Glutamatergic neuron (in vitro differentiated cells): ENCODE measurements at regions not wholly inside any gene's neighbourhood (a gene's known extent, or its start where the extent isn't known, plus 50 kb on each side); places are given as distances from the start of the nearest gene placed in this dataset.

Experiments
- DNase-seq: peaks from one replicate; pipeline ENCODE4 v3.0.0; 2022
- H3K27ac Mint-ChIP-seq: one replicate; pipeline ENCODE4 v1.8.0; 2020; ENCODE audit warnings: mild to moderate bottlenecking, mixed read lengths, inconsistent platforms; ENCODE audit not compliant: unreplicated experiment
- H3K27me3 Mint-ChIP-seq: one replicate; pipeline ENCODE4 v1.8.0; 2020; ENCODE audit warnings: mild to moderate bottlenecking, moderate library complexity, mixed read lengths, inconsistent platforms; ENCODE audit not compliant: unreplicated experiment
- H3K36me3 Mint-ChIP-seq: one replicate; pipeline ENCODE4 v1.8.0; 2020; ENCODE audit warnings: mild to moderate bottlenecking, mixed read lengths, inconsistent platforms; ENCODE audit not compliant: unreplicated experiment
- H3K4me1 Mint-ChIP-seq: one replicate; pipeline ENCODE4 v1.8.0; 2020; ENCODE audit warnings: mild to moderate bottlenecking, low read depth, mixed read lengths, inconsistent platforms; ENCODE audit not compliant: unreplicated experiment
- H3K4me3 Mint-ChIP-seq: one replicate; pipeline ENCODE4 v1.8.0; 2020; ENCODE audit warnings: mild to moderate bottlenecking, mixed read lengths, inconsistent platforms; ENCODE audit not compliant: unreplicated experiment
- H3K9me3 Mint-ChIP-seq: one replicate; pipeline ENCODE4 v1.8.0; 2020; ENCODE audit warnings: mild to moderate bottlenecking, moderate library complexity, mixed read lengths, inconsistent platforms; ENCODE audit not compliant: unreplicated experiment
- CTCF ChIP-seq: fragments of 200-600 bp; sonication (generic); IDR thresholded peaks from one replicate; pipeline ENCODE4 v1.5.0; 2021; ENCODE audit not compliant: partially characterized antibody, unreplicated experiment

DNA sequence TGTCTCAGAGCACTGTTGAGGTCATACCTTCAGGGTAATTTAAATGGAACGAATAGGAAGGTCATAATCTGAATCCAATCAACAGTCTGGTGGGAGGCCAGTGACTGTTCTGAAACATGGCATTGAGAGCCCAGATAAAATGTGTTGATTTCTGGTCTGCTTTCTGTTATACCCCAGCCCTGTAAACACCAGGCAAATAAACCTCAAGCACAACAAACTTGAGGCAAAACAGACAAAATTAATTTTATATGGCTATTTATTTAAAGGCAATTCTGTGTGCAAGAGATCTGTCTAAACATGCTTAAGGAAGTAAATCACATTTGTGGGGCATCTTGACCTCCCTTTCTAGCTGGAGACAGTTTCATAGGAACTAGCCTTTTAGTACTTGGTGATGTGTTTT lies 140.9 kb upstream of the SPEF2 start:
- no peak for TF ChIP-seq CTCF
- no peaks in the 10 kb centered on the region for H3K4me1 Mint-ChIP-seq

DNA sequence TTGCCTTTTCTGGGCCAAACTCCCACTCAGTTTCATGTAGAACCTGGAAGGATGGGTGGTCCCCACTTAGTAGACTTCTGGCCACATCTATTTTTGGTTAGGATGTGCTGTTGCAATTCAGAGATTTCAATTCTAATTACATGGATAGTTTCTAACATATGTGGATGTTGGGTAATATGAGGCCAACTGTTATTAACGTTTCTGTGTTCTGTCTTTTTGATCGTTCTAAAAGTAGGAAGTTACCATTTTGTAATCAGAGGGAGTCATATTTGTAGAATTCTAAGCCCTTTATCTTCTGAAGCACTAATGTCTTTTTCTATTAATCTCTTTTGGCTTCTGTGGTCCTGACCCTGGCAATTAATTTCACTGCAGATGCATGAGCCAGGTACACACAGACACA lies 141.6 kb upstream of the SPEF2 start:
- no peak overlapping the region for H3K4me3 Mint-ChIP-seq
- H3K36me3 Mint-ChIP-seq: no peaks in the 10 kb centered on the region
- no peak for TF ChIP-seq CTCF
- no peak overlapping the region for H3K27ac Mint-ChIP-seq
- no peaks in the 10 kb centered on the region for H3K4me1 Mint-ChIP-seq
- no peaks in the 10 kb centered on the region for H3K27me3 Mint-ChIP-seq
- peaks cover 7% of the 10 kb centered on the region for H3K9me3 Mint-ChIP-seq
- DNase-seq: no peak

More for the DNA sequence above, 140.9 kb upstream of the SPEF2 start:
- Mint-ChIP-seq H3K36me3 (no peaks in the 10 kb centered on the region), H3K4me3 (no peak overlapping the region), H3K27ac (no peak overlapping the region), H3K27me3 (no peaks in the 10 kb centered on the region), H3K9me3 (peaks cover 7% of the 10 kb centered on the region)
- no peak for DNase-seq

DNA sequence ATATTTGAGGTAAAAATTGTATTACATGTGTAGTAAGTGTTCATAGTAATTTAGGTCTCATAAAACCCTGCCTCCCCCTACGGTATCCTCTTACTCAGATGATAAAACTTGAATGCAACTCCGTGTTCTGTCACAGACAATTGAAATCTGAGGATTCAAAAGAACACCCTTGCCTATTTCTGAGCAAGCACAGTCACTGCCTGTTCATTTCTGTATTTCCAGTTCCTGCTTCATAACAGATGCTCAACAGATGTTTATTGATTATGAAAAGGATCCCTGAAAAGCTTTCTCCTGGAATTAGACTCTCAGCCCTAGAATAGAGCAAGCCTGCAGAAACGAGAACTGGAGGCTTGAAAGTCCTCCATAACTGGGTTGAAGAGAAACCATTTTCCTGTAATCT lies 144.1 kb upstream of the SPEF2 start:
- peaks cover 10% of the 10 kb centered on the region for H3K9me3 Mint-ChIP-seq
- H3K4me3 Mint-ChIP-seq: no peak overlapping the region
- no peaks in the 10 kb centered on the region for H3K27me3 Mint-ChIP-seq
- H3K4me1 Mint-ChIP-seq: no peaks in the 10 kb centered on the region
- no peak for DNase-seq
- no peak overlapping the region for H3K27ac Mint-ChIP-seq
- H3K36me3 Mint-ChIP-seq: no peaks in the 10 kb centered on the region
- TF ChIP-seq CTCF: no peak

DNA sequence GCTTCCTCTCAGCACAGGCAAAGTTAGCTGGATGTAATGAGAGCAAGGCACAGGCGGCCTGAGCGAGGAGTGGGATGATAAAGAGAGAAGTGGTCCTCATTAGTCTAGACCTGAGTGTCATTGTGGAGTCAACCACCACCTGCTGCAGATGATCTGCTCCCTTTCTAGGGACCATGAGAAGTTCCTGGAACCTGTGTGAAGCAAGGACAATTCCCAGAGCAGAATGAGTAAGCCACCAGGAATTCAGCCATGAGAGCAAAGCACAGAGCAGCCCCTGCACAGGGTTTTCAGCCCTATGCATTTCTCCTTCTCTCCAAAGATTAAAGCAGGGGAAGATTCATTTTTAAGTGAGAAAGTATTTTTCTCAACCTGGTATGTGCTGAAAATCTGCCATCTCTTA lies 146.8 kb upstream of the SPEF2 start:
- Mint-ChIP-seq H3K9me3 (peaks cover 10% of the 10 kb centered on the region), H3K27ac (no peak overlapping the region), H3K36me3 (no peaks in the 10 kb centered on the region), H3K27me3 (no peaks in the 10 kb centered on the region), H3K4me1 (no peaks in the 10 kb centered on the region), H3K4me3 (no peak overlapping the region)
- no peak for DNase-seq
- TF ChIP-seq CTCF: no peak

GRCh38 chr5:35468811-35469210 lies 148.9 kb upstream of the SPEF2 start:
- no peak overlapping the region for H3K4me3 Mint-ChIP-seq
- H3K36me3 Mint-ChIP-seq: no peaks in the 10 kb centered on the region
- no peak for TF ChIP-seq CTCF
- no peaks in the 10 kb centered on the region for H3K4me1 Mint-ChIP-seq
- H3K27ac Mint-ChIP-seq: no peak overlapping the region
- H3K9me3 Mint-ChIP-seq: peaks cover 3% of the 10 kb centered on the region
- DNase-seq: no peak
- no peaks in the 10 kb centered on the region for H3K27me3 Mint-ChIP-seq
